ENCODE measurements at regions not wholly inside any gene's neighbourhood (a gene's known extent, or its start where the extent isn't known, plus 50 kb on each side); places are given as distances from the start of the nearest gene placed in this dataset.

DNA sequence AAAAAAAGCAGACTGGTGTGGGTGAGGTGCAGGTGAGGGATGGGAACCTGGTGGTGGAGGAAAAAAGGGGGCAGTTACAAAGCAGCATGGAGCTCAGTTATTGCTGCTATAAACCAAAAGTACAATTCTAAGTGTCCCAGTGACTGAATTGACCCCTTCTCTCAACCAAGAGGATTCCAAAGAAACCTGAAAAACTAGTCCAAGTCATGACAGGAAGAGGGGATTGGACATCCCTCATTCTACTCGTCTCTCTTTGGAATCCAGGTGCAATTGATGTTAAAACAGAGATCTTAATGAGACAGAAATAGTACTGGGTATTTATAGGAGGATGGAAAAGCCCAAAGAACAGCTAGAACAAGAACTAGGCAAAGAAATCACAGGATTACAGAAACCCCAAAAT is 322.3 kb upstream of the IGFBP3 start:
- TF ChIP-seq, protein P1, sequence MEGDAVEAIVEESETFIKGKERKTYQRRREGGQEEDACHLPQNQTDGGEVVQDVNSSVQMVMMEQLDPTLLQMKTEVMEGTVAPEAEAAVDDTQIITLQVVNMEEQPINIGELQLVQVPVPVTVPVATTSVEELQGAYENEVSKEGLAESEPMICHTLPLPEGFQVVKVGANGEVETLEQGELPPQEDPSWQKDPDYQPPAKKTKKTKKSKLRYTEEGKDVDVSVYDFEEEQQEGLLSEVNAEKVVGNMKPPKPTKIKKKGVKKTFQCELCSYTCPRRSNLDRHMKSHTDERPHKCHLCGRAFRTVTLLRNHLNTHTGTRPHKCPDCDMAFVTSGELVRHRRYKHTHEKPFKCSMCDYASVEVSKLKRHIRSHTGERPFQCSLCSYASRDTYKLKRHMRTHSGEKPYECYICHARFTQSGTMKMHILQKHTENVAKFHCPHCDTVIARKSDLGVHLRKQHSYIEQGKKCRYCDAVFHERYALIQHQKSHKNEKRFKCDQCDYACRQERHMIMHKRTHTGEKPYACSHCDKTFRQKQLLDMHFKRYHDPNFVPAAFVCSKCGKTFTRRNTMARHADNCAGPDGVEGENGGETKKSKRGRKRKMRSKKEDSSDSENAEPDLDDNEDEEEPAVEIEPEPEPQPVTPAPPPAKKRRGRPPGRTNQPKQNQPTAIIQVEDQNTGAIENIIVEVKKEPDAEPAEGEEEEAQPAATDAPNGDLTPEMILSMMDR (IDR thresholded peaks at IDR 0.05) = no peak
- no peak for TF ChIP-seq POLR2A (IDR thresholded peaks at IDR 0.05)
